ACHN (cell line): ENCODE measurements at regions not wholly inside any gene's neighbourhood (a gene's known extent, or its start where the extent isn't known, plus 50 kb on each side); places are given as distances from the start of the nearest gene placed in this dataset.

Experiments used
- DNase-seq: peaks from one replicate; pipeline ENCODE4 v3.0.0-alpha.2; 2015
- in situ Hi-C: cut with HindIII; loops from 2 replicates; pipeline ENCODE4 v1.10.0; 2017; ENCODE audit warnings: low sequenced_read_pairs, low pct_ligation_motif_present, low pct_unique_long_range_greater_than_20kb

DNA sequence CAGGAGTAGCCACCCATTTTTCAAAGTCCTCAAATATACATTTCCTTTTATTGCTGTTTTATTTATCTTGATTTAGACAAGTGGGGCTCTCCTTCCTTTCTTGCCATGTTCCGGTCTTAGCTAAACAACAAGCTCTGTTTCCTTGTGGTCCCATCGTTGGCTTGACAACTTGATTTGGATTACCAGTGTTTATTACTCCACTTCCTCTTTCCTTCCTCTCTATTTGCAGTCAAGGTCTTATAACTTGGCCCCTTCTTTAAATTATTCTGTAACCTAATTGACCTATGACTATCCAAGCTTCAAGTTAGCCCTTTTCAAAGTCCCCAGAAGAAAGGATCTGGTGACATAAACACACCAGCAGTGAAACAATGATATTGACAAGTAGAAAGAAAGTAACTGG, 130.6 kb upstream of the STT3B start:
- in situ Hi-C loops: no loop called here
- no peak for DNase-seq

DNA sequence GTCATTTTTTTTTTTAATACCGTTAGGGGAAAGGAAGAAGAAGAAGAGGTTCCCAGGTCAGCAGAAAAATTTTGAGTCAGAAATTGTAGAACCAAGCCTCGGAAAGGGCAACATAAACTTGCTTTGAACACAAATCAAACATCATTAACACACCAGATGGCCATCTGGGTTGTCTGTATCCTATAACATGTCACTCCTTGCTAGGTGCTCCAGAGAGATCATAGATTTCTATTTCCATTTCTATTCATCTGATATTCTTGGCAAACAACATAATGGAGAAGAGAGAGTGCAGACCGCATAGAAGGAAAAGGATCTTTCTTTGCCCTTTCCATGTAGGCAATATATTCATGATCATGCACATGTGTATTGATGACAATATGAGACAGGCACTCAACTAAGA, 129.5 kb upstream of the STT3B start:
- in situ Hi-C loops: no loop called here
- no peak for DNase-seq

DNA sequence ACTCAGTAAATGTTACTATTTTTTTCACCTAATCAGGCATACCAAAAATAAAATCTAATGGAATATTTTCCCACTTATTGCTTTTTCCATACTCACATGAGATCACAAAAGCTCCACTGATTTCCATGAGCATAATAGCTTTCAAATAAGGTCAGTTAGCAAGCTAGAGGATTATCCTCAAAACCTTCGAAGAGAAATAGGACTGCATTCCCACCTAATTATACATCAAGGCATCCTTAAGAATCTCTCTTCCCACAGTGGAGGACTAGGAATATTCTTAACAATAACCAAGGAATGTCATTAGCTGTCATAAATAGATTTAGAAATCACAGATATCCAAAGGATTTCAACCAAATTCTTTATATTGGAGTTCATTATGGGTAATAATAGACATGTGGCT, 127.9 kb upstream of the STT3B start:
- in situ Hi-C loops: no loop called here
- DNase-seq: no peak

DNA sequence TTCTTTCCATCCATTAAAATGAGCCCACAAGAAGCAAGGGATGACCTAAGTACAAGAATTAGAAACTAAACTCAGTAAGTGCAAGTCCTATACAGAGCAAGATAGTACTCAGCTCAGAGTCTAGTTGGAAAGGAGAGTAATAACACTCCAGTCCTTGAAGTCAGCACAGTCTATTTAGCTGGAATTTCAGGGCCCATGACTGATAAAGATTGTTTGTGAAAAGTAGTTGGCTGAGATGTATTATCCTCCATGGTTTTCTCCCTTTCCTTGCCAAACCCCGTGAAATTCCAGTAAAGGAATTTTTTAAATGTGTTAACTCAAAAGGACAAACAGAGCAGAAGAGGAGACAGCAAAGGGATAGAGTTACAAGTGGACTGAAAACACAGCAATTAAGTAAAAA, 127.2 kb upstream of the STT3B start:
- in situ Hi-C loops: no loop called here
- DNase-seq: no peak

DNA sequence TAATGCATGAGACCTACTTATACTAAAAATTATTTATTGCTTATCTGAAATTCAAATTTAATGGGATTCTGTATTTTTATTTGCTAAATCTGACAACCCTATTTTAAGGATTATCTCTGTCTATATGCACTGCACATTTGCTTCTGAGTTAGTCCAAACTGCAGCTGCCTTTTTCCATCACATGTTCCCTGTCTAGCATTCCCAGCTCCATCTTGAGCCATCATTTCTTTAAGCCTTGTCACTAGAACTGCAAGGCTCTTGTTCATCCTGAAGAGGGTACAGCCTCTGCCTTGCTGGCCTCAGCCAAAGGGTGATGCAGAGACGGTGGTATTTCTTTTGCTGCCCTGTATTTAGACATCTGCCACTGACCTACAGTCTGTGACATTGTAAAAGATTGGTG, 125.8 kb upstream of the STT3B start:
- in situ Hi-C loops: no loop called here

DNA sequence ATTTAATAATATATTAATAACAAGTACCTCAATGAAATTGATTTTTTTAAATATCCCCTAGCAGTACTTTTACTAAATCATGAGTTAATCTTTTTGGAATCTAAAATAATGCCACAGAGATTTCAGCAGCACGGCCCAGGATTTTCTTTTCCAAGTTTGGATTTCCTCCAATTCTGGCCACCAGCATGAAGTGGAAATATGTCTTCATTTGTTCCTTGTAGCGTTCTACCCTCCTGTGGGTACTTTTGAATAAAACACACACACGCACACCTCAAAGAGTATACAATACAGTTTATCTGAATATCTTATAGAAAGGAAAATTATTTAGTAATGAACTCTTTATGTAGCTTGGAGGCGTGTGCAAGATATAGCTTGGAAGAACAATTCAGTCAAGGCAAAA, 125.1 kb upstream of the STT3B start:
- no peak for DNase-seq
- in situ Hi-C loops: no loop called here

More for the DNA sequence above, 125.8 kb upstream of the STT3B start:
- DNase-seq: no peak

DNA sequence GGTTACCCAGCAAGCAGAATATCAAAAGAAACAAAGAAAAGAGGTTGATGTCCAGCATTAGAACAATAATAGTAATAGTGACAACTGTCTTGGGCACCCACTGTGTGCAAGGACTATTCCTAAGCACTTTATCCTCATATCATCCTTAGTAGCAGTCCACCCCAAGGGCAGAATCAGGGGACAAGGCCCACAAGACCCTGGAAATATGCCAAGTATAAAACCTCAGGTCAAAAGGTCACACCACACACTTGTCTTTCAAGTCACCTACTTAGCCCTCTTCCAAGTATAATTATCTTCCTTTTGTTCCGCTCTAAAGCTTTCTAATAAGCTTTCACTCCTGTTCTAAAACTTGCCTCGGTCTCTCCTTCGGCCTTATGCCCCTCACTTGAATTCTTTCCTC, 124.0 kb upstream of the STT3B start:
- in situ Hi-C loops: no loop called here
- DNase-seq: no peak

DNA sequence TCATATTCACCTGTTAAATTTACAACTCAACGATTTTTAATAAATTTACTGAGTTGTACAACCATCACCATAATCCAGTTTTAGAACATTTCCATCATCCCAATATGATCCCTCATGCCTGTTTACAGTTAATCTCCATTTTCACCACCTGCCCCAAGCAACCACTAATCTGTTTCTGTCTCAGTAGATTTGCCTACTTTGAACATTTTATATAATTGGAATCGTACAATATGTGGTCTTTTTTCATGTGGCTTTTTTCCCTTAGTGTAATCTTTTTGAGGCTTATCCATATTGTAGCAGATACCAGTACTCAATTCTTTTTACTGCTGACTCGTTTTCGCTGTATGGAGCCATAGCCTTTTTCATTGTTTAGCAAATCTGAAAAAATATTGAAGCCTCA, 123.3 kb upstream of the STT3B start:
- DNase-seq: no peak
- in situ Hi-C loops: no loop called here

DNA sequence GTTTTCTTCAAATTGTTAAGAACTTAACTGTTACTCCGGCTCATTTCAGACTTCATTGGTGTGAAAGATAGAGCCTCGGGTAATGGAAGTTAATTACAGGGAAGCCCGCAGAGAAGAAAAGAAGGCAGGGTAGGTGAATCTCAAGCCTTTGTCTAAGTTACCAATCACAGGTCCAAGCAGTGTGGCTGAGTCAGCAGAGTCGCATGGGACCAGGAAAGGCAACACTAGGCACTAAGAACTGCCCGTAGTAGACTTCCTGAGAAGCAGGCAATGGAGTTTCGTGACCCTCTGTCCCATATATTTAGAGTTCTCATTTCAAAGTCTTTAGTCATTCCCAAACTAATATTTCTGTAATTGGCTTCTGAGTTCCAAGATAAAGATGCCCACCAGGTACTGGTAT, 122.9 kb upstream of the STT3B start:
- in situ Hi-C loops: no loop called here
- DNase-seq: no peak

DNA sequence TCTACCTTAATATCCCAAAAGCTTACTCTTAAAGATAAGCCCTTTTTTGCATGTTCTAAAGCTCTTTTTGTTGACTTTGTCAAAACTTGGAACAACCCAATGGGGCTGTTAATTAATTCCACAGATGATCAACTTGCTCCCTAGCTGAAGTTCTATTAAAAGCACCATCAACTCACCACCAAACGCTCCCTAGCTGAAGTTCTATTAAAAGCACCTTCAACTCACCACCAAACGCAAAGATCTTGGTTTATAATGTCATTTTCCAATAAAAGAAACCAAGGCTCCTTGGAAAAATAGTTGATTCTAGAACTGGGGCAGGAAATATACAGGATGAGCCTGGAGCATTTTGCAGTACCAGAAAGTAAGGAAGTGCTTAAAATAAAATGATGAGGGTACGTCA, 122.3 kb upstream of the STT3B start:
- in situ Hi-C loops: no loop called here
- no peak for DNase-seq

DNA sequence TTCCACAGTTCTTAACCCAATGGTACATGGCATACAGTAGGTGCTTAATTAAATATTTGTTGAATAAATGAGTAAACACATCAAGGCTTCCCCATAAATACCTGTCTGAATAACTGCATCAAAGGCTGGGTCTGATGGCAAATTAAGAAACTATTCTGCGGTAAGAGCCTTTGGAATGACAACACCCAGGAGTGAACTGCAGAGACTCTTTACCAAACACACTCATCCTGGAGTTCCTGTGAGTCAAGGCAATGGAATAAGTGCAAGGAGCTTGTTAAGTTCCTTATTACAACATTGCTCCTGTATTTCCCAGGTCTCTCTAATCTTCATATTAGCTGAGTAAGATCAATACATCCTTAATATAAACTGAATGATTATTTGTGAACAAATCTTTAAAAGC, 119.9 kb upstream of the STT3B start:
- in situ Hi-C loops: no loop called here
- no peak for DNase-seq

DNA sequence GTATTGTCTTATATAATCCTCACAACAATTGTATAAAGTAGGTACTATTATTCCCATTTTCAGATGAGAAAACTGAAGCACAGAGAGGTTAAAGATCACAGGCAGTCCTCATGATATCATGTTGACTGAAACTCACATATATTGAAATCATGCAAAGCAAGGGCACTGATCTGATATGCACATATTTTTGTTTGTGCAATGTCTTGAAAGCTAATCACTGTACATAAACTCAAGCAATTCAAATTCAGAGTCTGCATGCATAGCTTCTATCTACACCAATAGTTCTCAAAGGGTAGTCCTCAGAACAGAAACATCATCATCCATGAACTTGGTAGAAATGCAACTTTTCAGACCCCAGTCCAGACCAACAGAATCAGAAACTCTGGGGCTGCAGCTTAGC, 119.2 kb upstream of the STT3B start:
- no peak for DNase-seq
- in situ Hi-C loops: no loop called here

DNA sequence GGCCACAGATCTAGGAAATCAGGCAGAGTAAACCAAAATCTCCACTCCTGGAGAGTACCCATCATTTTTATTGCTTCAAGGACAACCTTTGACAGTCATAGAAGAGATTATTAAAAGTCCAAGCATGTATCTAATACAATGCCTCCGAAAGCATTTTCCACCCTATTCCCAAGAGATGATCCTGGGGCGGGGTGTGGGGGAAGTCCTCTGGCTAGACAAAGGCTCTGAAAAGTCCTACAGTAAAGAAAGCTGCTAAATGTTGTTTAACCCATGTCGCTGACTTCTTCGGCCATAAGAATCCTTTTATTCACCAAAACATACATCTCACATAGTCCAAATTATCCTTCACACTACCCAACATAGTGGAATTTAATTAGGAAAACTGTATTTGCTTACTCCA, 115.7 kb upstream of the STT3B start:
- DNase-seq: no peak
- in situ Hi-C loops: no loop called here

DNA sequence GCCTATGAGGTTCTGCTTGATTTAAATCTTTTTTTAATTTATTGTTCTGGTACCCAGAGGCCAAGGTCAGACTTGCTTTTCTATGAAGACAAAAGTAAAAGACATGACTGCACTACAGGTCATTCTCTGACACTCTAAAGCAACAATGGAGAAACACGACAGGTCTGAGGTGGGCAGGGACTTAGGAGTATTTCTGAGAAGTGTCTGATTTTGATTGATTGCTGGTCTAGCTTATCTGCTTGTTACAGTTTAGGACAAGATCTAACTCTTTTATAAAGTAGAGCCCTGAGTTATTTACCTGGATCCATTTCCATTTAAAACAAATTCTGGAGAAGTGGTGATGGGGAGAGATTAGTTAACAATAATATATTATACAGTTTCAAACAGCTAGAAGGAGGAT, 115.2 kb upstream of the STT3B start:
- no peak for DNase-seq
- in situ Hi-C loops: no loop called here

DNA sequence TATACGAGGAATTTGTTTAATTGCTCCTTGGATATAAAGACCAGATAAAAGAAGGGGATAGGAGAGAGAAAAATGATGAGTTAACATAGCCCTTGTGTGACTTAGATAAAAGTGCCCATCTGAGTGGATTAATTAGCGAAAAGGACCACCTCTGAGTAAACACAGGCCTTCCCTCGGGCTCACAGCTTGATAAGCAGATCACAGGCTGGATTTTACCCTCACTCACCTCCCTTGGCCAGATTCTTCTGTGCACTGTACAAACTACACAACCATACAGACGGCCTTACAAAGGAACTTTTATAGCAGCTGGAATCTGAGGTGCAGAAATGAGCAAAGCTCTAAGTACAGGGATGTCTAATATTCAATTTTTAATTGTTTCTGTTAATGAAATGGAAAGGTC, 112.4 kb upstream of the STT3B start:
- DNase-seq: no peak
- in situ Hi-C loops: no loop called here

DNA sequence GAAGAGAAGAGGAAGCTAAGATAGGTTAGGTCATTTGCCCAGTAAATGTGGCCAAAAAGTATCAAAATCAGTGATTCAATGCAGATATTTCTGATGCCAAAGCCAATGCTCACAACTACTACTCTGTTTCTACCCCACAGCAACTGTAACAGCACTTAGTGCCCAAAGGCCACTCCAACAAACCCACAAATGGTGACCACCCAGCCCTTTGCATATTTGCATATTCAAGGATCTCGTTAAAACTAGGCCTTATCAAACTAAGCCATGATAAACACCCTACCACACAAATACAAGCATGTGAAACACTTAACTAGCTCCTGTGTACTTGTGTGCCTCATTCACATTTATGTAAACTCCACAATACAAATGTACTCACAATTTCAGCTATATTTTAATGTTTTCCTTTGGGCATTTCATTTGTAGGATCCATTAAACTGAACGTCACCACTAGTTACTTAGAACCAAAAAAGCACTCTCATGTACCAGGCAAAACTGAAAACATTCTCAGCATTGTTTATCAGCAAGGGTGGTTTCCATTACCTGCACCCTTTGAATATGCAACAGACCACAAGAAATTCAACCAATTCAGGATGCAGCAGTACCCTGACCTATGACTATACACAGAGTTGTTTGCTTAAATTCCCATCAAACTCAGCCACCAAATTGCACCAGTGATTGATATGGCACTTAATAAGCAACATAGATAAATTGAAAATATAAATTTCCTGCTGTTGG, 111.2 kb upstream of the STT3B start:
- DNase-seq: no peak
- in situ Hi-C loops: no loop called here

DNA sequence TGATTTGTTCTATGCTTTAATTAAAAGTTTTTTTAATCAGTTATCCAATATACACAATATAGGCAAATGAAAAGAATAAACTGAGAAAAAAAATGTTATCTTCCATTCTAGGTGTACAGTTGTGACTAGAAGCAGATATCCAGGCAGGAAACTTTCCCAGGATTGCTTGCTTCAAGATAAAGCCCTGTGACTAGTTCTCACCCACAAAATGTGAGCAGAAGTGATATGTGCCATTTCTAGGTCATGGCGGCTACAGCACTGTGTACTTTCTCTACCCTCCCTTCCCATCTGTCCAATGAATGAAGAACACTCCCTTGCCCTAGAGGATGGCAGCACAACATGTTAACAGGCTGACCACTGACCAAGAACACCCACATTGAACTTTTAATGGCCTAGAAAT, 110.5 kb upstream of the STT3B start:
- in situ Hi-C loops: no loop called here
- DNase-seq: no peak

DNA sequence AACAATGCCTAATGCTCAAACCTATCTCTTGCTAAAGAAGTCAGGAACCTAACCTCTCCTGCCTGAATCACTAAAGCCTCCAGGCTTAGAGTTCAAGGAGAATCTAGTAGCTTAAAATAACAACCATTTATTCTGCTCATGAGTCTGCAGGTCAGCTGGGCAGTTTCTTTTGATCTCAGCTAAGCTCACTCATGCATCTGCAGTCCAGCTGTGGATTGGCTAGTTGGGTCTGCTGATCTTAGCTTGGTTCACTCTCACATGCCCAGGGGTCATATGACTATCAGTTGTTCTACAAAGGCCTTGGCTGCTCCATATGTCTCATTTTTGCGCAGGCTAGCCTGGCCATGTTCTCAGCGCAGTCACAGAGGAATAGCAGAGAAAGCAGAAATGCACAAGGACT, 109.2 kb upstream of the STT3B start:
- in situ Hi-C loops: no loop called here
- DNase-seq: no peak

DNA sequence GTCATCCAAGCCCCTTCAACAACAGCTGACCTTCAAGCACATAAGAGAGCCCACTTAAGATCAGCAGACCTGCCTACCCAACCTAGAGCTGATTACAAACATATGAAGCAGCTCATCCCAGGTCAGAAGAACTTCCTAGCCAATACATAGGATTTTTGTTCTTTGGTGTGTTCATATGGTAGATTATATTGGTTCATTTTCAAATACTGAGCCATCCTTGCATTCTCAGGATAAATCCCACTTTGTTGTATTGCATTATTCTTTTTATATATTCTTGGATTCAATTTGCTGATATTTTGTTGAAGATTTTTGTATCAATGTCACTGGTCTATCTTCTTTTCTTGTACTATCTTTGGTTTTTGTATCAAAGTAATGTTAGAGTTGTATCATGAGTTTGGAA, 107.3 kb upstream of the STT3B start:
- in situ Hi-C loops: no loop called here
- DNase-seq: no peak

DNA sequence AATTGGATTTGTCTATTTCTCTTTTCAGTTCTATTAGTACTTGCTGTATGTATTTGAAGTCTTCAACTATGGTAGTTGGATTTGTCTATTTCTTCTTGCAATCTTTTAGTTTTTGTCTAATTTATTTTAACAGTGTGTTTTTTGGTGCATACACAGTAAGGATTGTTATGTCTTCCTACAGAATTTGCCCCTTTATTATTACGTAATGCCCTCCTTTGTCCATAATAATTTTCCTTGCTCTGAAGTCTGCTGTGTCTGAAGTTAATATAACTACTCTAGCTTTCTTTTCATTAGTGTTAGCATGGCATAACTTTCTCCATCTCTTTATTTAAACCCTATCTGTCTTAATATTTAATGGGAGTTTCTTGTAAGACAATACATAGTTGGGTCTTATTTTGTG, 105.1 kb upstream of the STT3B start:
- DNase-seq: no peak
- in situ Hi-C loops: no loop called here

DNA sequence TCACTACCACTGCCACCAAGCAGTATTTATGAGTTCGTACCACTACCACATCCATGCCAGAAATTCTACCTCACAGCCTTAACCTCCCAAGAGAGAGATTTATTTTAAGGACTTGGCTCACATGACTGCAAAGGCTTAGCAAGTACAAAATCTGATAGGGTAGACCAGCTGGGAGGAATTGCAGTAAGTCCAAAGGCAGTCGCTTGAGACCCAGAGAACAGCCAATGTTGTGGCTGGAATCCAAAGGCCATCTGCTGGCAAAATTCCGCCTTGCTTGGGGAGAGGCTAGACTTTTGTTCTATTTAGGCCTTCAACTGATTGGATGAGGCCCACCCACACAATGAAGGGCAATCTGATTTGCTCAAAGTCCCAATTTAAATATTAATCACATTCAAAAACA, 101.4 kb upstream of the STT3B start:
- no peak for DNase-seq
- in situ Hi-C loops: no loop called here
